ENCODE measurements at regions not wholly inside any gene's neighbourhood (a gene's known extent, or its start where the extent isn't known, plus 50 kb on each side); places are given as distances from the start of the nearest gene placed in this dataset.

DNA sequence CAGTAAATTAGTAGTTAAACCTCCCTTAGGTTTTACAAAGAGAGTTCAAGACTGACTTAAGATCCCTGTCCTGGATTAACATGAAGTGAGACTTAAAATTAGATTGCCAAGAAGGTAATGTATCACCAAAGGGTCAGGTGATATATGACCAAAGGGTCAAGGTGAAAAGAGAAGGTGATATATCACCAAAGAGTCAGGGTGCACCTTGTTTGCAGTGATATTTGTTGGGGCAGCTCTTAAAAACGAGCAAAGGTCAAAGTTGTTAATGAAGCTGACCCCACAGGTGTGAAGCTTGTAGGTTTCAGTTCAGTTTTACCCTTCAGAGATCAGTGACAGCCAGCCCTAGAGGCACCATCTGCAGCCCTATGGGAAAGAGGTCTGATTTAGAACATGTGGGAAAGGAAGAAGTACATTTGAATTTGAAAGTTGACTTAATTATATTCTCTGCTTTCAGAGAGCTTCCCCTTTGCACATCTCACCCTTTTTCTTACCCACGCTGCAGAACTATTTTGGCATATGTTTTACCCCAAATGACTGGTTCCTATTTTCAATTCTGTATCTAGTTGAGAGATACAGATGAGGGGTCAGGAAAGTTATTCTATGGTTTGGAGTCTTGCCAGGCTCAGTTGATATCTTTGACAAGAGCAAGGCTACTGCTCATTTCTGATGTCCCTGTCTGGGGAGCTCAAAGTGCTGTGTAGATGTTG is 170.8 kb downstream of the S1PR1 start:
- Histone ChIP-seq H3K4me3 (ENCODE audit: insufficient read depth, low read length) (no peak overlapping the region), H3K36me3 (ENCODE audit: insufficient read depth, low read length) (no peaks in the 10 kb centered on the region), H3K27me3 (ENCODE audit: insufficient read depth, low read length) (peaks cover 5% of the 10 kb centered on the region), H3K27ac (ENCODE audit: low read depth, low read length) (no peak overlapping the region), H4K20me1 (ENCODE audit: insufficient read depth, low read length) (no peaks in the 10 kb centered on the region), H3K9me3 (ENCODE audit: low read depth, low read length) (no peaks in the 10 kb centered on the region), H2AFZ (ENCODE audit: low read length) (no peak overlapping the region), H3K79me2 (ENCODE audit: insufficient read depth, low read length) (no peaks in the 10 kb centered on the region), H3K4me1 (ENCODE audit: insufficient read depth, low read length) (no peaks in the 10 kb centered on the region), H3K4me2 (ENCODE audit: insufficient read depth, low read length) (no peak overlapping the region)
- DNase-seq (ENCODE audit: insufficient read length, low spot score, missing footprints), result no peak
- TF ChIP-seq, protein P1, sequence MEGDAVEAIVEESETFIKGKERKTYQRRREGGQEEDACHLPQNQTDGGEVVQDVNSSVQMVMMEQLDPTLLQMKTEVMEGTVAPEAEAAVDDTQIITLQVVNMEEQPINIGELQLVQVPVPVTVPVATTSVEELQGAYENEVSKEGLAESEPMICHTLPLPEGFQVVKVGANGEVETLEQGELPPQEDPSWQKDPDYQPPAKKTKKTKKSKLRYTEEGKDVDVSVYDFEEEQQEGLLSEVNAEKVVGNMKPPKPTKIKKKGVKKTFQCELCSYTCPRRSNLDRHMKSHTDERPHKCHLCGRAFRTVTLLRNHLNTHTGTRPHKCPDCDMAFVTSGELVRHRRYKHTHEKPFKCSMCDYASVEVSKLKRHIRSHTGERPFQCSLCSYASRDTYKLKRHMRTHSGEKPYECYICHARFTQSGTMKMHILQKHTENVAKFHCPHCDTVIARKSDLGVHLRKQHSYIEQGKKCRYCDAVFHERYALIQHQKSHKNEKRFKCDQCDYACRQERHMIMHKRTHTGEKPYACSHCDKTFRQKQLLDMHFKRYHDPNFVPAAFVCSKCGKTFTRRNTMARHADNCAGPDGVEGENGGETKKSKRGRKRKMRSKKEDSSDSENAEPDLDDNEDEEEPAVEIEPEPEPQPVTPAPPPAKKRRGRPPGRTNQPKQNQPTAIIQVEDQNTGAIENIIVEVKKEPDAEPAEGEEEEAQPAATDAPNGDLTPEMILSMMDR (IDR thresholded peaks at IDR 0.05; ENCODE audit: extremely low read depth, low read depth, low read length), result no peak

DNA sequence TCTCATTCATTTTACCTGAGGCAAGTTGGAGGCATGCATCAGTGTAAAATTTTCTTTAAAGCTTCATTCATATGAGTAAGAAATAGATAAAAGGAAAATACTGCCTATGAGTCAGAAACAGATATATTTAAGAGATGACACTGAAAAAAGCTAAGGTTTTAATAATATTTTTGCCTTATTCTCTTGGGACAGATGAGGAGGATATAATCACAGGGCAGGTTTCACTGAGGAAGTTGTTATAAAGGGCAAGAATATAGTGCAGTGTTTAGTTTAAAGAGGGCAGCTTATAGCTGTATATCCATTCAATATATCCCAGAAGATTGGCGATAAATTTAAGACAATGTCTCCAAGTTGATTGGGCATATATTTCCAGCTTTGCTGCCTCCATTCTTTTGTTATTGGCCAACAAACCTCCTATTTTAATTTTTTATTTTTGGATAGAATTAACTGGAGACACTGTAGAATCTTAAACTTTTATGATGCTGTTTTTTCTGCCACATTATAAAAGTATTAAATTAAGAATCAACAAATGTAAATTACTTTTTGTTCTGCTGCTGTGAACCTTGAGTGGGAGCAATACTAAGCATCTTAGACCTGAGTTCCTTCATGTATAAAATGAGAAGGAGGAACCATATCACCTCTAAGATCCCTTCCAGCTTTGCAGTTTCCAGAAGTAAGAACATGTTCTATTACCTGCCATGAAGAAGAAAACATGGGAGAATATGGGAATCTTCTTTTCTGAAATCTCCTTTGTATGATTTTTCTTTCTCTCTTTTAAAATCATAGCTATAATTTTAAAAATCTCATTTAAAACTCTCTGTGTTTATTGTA is 171.6 kb downstream of the S1PR1 start:
- Histone ChIP-seq H2AFZ (ENCODE audit: low read length) (no peak overlapping the region), H3K27ac (ENCODE audit: low read depth, low read length) (no peak overlapping the region), H3K4me3 (ENCODE audit: insufficient read depth, low read length) (no peak overlapping the region), H4K20me1 (ENCODE audit: insufficient read depth, low read length) (no peaks in the 10 kb centered on the region), H3K36me3 (ENCODE audit: insufficient read depth, low read length) (no peaks in the 10 kb centered on the region), H3K79me2 (ENCODE audit: insufficient read depth, low read length) (no peaks in the 10 kb centered on the region), H3K27me3 (ENCODE audit: insufficient read depth, low read length) (peaks cover 5% of the 10 kb centered on the region), H3K9me3 (ENCODE audit: low read depth, low read length) (no peaks in the 10 kb centered on the region), H3K4me2 (ENCODE audit: insufficient read depth, low read length) (no peak overlapping the region), H3K4me1 (ENCODE audit: insufficient read depth, low read length) (no peaks in the 10 kb centered on the region)
- TF ChIP-seq, protein P1 (IDR thresholded peaks at IDR 0.05; ENCODE audit: extremely low read depth, low read depth, low read length), result no peak
- no peak for DNase-seq (ENCODE audit: insufficient read length, low spot score, missing footprints)

DNA sequence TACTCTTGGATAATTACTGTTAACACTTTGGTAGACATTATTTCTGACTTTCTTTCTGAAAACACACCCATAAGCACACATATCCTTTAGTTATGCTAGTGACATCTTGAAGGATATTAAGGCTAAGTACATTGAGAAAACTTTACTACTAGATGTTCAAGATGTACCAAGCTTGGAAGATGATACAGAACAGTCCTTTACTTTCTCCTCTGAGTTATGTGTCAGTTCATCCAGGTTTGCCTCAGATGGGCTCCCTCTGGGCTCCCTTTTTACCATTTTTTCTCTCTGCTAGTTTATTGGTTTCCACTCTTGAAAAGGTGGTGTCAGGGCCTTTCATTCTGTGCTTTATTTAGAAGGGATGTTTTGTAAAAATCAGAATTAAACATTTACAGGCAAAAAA is 172.3 kb downstream of the S1PR1 start:
- DNase-seq (ENCODE audit: insufficient read length, low spot score, missing footprints), result no peak
- TF ChIP-seq, protein P1 (IDR thresholded peaks at IDR 0.05; ENCODE audit: extremely low read depth, low read depth, low read length), result no peak
- Histone ChIP-seq H3K4me2 (ENCODE audit: insufficient read depth, low read length) (no peak overlapping the region), H3K79me2 (ENCODE audit: insufficient read depth, low read length) (no peaks in the 10 kb centered on the region), H3K4me3 (ENCODE audit: insufficient read depth, low read length) (no peak overlapping the region), H2AFZ (ENCODE audit: low read length) (no peak overlapping the region), H3K27me3 (ENCODE audit: insufficient read depth, low read length) (peaks cover 5% of the 10 kb centered on the region), H3K36me3 (ENCODE audit: insufficient read depth, low read length) (no peaks in the 10 kb centered on the region), H3K4me1 (ENCODE audit: insufficient read depth, low read length) (no peaks in the 10 kb centered on the region), H3K27ac (ENCODE audit: low read depth, low read length) (no peak overlapping the region), H3K9me3 (ENCODE audit: low read depth, low read length) (no peaks in the 10 kb centered on the region), H4K20me1 (ENCODE audit: insufficient read depth, low read length) (no peaks in the 10 kb centered on the region)
